GM19328 (cell line): ENCODE measurements at regions not wholly inside any gene's neighbourhood (a gene's known extent, or its start where the extent isn't known, plus 50 kb on each side); places are given as distances from the start of the nearest gene placed in this dataset.

Source experiments
- ATAC-seq: cut with Tn5 transposase; IDR thresholded peaks from one replicate; pipeline ENCODE4 v1.9.1; 2021; ENCODE audit warnings: mild to moderate bottlenecking, moderate library complexity; ENCODE audit not compliant: unreplicated experiment

DNA sequence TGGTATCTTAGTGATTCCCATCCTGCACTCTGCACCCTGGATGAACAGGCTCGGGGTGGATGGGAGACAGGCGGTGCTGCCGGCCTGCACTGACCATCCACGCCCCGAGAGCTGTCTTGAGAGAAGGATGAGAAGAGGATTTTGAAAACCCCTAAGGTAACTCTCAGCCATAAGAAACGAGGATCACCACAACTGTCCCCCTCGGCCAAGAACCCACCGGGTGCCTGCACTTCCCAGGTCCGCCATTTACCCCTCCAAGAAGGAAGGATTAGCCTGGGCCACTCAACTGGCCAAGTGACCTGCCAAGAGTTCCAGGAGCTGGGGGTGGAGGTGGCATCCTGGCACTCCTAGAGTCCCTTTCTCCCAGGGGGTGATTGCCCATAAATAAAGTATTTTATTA lies 302.4 kb upstream of the TNRC6C start:
- no peak for ATAC-seq

DNA sequence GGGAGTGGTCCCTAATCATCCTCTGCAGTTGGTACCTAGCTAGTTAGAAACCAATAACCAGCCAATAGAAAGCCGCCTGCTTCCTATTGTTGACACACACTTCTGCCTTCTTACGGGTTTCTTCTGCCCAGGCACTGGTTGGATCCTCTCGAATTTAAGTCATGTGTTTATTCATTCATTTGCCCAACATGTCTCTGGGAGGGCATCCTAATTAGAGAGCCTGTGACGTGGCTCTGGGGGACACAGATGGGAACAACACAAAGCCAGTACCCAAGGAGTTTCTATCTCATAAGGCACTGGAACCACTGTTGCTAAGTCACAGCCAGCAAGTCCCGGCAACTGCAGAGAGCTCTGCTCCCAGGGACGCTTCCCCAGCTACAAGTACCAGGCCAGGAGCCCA lies 300.7 kb upstream of the TNRC6C start:
- ATAC-seq: no peak

DNA sequence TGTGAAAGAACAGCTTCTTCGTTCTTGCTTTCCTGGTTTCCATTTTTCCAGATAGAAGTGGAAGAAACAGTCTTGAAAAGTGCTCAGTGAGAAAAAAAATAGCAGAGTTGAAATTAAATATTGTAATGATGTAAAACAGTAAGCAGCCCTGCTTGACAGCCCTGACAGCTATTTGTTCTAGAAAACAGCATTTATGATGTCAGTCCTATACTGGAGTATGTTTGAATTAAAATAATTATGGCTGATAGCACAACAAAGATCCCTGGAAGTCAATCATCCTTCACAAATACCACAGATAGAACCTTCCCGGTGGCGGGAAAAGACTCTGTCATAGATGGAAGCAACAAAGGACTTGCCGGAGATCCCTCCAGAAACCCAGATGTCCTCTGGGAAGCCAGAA lies 298.0 kb upstream of the TNRC6C start:
- no peak for ATAC-seq

DNA sequence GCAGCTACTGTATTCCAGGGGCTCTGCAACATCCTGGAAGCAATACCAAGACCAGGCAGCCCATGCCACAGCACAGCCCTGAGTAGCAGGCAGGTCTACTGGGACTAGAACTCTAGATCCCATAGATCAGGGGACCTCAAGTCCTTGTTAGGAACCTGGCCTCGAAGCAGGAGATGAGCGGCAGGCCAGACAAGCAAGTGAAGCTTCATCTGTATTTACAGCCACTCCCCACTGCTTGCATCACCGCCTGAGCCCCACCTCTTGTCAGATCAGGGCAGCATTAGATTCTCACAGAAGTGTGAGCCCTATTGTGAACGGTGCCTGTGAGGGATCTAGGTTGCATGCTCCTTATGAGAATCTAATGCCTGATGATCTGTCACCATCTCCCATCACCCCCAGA lies 295.7 kb upstream of the TNRC6C start:
- ATAC-seq: no peak

DNA sequence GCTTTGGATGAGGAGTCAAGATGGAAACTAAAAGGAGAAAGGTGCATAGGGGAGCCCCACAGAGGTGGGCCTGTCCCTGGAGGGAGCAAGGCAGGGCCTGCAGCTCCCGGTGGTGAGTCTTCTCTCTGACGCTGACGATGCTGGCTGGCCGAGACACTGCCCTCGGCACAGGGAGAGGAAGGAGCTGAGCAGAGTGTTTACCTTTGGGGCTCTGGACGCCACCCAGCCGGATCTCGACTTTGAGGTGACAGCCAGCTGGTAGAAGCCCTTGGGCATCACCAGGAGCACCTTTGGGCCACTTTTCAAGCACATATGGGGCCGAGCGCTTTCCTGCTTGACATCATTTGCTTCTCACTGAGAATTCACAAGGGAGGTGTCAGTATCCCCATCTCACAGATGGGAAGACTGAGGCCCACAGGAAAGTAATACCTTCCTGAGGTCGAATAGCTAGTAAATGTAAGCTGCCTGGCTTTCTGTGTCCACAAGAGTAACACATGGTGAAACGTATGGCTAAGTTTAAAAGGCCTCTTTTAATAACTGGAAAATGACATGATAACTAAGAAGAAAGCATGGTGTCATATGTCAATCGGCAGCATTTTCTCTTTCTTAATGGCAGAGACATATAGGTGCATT lies 294.3 kb upstream of the TNRC6C start:
- no peak for ATAC-seq

DNA sequence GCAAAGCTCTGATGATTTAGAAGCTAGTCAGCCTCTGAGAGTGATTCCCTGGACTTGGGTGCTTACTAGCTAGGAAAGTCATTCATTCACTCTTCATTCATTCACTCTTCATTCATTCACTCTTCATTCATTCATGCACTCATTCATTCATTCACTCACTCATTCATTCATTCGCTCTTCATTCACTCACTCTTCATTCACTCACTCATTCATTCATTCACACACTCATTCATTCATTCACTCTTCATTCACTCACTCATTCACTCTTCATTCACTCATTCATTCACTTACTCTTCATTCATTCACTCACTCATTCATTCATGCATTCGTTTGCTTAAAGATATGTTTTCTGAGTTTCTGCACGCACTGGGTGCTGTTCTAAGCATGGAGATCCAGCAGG lies 292.7 kb upstream of the TNRC6C start:
- no peak for ATAC-seq

DNA sequence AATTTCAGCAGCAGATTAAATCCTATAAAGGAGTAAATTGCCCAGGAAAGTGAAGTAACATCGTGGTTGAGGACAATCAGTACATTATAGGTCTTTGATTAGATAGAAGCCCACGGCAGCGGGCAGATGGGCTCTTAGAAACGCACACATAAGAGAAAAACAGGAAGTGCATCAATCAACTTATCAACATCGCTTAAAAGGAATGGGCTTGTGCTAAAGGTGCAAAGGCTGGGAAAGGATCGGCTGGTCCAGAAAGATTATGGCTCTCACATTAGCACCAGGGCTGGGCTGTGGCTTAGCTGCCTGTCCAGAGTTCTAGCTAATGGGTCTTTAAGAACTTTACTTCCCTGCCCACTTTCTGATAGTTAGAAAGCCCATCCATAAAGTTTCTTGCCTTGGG lies 292.0 kb upstream of the TNRC6C start:
- ATAC-seq: no peak

DNA sequence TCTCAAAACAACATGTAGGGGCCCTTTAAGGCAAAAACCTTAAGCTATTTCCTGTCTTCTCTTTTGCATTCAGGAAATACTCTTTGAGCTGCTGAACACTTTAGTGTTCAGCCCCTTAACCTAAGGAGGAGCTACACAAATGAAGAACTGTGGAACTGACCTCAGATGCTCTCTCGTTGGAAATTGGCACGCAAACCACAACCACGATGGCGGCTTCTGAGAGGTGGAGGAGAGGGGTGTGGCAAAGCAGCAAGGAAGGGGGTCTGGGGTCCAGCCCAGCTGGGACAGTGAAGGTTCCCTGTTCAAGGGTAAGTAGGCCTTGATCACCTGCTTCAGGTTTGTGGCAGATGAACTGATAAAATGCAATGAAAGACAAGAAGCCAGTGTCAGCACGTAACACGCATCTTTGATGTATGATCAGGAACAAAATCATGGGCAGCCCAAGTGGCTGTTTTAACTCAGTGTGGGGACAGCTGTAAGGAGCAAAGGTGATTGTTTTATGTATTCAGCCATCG lies 291.6 kb upstream of the TNRC6C start:
- no peak for ATAC-seq

DNA sequence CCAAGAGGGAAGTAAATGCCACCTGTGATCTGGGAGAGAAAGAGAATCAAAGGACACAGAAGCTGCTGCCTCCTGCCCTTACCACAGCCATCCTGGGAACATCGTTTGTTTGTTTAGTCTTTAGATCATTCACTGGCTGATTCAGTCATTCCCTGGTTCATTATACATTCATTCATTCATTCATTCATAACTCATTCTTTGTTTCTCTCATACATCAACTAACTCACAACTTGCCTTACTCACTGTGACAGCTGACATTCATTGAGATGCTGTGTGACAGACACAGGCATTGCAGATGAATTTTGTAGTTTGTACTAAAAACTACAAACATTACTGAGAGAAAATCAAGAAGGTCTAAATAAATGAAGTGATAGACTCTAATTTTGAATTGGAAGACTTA lies 291.0 kb upstream of the TNRC6C start:
- ATAC-seq: no peak

DNA sequence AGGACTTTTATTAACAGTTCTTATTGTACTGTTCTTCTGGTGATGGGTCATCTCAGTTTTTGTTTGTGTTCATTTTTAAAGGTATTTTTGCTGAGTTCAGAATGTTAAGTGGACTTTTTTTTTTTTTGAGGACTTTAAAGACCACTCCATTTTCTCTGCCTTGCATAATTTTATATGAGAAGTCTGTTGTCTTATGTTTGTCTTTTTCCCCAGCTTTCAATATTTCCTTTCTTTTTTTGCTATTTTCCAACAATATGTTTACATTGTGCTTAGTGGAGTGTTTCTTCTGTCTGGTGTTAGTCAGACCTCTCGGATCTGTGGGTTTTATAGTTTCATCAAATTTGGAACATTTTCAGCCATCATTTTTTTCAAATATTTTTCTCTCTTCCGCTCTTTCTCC lies 290.0 kb upstream of the TNRC6C start:
- ATAC-seq: no peak

DNA sequence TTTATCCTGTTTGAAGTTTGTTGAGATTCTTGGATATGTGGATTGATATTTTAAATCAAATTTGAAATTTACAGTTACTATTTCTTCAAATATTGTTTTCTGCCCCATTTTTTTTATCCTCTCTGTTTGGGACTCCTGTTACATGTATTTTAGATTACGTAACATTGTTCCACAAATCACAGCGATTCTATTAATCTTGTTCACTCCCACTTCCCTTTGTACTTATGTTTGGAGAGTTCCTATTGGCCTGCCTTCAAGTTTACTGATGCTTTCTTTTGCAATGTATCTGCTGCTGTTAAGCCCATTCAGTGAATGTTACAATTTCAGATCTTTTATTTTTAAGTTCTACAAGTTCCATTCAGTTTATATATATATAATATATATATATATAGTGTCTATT lies 288.3 kb upstream of the TNRC6C start:
- ATAC-seq: no peak

DNA sequence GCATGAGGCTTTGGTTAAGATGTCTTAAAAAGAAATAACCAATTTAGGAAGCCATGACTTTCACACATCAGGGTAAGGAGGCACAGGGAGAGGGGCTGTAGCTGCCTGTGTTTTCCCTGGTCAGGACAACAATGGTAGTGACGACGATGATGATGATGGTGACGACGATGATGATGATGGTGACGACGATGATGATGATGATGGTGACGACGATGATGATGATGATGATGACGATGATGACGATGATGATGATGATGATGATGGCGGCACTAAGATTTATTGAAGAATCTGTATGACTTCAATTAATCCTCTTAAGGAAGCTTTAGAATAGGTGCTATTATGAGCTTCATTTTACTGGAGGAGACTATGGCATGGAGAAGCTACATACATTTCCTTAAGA lies 284.1 kb upstream of the TNRC6C start:
- no peak for ATAC-seq

DNA sequence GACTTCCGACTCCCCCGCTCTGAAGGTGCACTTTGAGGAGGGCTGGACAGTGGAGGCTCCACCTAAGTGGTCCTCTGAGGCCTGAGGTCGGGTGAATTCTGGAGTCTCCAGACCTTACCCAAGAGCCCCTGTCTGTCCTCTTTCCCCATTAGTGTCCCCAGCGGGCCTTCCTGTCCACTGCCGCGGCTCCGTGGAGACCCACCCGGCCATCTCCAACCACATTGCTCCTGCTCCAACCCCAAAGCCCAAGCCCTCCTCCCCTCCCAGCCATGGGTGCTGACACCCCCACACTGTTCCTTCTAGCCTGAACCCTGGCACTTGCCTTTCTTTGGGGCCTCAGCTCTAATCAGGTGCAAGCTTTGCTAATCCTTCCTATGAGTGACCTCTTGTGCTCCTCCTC lies 283.1 kb upstream of the TNRC6C start:
- ATAC-seq: no peak

DNA sequence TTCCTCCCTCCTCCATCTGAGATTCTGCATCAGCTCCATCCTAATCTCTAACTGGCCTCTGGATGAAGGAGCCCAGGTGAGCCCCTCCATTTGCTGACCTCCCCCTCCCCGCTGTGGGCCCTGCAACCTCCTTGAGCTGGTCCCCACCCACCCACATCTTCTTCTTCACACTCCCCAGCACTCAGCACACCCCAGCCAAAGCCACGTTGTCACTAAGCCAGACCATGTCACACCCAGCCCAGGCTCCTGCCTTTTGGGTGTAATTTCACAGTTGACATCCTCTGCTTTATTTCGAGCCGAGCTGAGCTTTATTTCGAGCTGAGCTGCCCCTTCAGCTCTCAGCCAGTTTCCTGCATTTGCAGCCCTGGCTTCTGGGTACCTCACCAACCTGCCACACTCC lies 282.7 kb upstream of the TNRC6C start:
- ATAC-seq: no peak

DNA sequence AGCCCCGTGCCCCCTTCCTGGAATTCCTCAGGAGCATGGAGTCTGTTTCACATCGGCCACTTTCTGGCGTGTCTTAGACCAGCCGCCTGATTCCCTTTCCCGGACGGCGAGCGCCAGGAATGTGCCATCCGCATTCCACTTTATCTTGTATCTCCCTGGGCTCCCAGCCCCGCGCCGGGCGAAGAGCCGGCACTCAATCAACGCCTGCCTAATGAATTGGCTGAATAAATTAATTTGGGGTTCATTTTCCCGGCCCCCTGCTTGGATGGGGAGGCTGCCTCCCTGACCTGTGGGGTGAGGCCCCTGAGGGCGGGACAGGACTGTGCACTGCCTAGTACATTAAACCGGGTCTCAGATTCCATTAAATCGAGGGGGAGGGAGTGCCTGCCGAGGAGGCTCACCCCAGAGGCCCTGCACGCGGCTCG lies 282.3 kb upstream of the TNRC6C start:
- no peak for ATAC-seq

DNA sequence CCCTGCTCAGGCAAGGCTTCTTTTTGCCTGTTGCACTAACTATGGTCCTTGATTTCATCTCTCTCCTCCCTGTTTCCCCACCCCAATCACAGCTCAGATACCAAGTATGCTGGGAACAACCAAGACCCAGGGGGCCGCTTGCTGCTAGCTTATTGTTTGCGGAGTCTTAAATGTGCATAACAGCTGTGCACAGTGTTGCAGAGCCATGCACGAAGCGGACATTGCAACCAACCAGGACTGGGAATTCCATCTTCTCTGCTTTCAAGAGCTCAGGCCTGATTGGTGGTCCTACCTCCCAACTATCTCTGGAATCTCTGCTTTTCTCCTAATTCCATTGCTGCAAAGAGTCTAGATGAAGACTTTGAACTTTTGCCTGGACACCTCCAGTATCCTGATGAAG lies 281.3 kb upstream of the TNRC6C start:
- ATAC-seq: no peak

DNA sequence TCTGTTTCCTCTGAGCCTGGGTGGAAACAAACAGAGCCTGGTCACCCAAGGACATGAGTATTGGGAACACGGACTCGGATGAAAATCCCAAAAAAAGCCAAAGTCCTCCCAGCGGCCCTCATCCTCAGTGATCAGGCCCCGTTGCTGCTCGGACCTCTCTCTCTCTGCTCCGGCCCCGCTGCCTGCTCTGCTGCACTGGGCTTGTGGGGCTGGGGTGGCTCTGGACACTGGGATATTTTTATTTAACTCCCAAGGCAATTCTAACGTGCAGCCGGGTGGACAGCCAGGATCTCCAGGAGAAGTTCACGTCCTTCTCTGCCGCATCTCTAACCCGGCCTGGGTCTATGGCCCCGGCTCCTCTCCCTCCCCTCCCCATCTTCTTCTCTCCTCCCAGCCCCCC lies 280.9 kb upstream of the TNRC6C start:
- ATAC-seq: no peak

DNA sequence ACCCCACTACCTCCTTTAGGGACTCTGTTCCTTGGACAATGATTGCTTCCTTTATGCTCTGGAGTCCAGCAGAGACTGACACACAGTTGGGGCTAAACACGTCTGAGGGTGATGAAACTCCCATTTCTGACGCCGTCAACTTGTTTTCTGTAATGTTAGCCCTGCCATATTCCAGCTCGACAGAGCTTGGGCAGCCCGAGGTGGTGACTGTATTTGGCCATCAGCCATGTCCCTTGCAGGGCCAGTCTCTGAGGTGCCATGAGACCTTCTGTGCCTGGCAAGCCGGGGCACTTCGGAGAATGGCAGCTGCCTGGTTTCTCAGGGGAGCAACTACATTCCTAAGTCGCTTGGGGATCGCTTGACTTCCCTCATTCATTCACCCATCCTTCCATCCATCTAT lies 278.9 kb upstream of the TNRC6C start:
- no peak for ATAC-seq

DNA sequence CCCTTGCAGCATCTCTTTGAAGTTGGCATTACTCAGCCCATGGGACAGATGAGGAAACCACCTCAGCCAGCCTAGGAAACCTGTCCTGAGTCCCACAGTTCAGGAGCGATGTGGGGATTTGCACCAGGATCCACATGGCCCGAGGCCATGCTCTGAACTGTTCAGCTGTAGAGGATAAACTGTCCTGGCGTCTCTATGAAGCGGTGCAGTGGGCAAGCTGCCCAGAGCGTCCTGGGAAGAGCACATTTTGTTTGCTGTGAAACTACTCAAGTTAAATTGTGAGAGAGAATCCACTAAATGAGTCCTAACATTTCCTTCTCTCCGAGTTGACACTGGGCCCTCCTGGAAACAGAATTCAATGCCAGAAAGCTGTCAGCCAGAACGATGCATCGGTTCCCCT lies 276.6 kb upstream of the TNRC6C start:
- ATAC-seq: no peak

DNA sequence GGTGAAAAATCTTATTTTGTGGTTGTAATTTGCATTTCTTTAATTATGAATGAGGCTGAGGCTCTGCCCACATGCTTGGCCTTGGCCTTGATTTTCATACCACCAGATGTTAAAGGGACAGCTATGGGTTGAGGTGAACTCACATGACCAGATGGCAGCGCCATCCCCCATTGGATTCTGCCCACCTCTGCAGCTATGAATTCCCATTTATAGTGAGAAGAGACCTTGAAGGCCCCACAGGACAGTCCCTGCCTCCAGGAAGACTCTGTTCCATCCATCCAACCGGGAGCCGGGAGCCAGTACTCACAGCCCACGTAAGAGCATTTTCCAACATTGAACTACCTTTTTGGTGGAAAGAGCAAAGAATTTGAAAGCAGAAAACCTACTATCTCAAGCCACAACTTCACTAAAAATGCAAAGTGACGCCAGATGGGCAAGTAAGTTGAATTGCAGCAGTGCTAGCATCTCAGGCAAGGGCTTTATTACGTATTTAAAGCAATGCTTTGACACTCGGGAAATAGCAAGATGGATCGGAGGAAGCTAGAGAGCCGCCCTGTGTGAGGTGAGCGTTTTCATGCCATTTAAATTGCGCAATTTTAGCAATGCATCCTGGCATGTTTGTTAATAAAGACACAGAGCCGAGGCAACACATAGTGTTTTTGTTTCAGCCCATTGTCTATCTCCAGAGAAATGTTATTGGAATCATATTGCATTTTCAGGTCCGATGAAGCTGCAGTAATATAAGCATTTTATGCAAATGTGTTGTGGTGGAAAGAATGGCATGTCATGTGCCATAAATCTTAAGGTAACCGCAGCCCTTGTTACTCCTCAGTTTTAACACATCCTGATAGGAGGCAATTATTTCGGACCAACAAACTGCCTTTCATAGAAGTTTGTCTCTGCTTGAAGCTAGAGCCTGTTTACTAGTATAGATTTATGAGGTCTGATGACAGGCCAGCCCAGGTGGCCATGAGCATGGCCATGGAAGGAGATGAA lies 273.4 kb upstream of the TNRC6C start:
- no peak for ATAC-seq

DNA sequence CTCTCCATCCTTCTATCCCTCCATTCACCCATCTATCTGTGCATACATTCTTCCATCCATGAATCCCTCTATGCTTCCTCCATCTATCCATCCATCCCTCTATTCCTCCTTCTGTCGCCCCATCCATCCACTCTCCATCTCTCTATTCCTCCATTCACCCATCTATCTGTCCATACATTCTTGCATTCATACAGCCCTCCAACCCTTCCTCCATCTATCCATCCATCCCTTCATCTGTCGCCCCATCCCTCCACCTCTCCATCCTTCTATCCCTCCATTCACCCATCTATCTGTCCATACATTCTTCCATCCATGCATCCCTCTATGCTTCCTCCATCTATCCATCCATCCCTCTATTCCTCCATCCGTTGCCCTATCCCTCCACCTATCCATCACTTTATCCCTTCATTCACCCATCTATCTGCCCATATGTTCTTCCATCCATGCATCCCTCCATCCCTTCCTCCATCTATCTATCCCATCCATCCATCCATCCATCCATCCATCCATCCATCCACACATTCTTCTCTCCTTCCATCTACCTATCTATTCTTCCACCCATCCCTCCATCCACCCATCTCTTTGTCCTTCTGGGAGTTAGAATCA lies 272.5 kb upstream of the TNRC6C start:
- no peak for ATAC-seq

DNA sequence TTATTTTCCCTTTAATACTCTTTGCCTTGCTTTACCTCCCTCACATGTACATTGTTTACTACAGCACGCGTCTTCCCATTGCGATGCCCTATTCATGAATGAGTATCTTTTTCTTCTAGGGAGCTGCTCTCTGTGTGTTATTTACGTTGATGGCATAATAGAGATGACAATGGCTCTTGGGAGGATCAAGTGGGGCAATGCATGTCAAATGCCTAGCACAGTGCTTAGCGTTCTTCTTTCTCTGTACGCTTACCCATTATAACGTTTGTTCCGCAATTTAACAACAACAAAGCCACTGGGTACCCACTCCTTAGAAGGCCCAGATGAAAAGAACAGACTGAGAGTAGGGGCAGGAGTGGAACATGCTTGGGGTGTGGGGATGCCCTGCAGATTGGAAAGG lies 271.6 kb upstream of the TNRC6C start:
- ATAC-seq: no peak
